ENCODE measurements at regions not wholly inside any gene's neighbourhood (a gene's known extent, or its start where the extent isn't known, plus 50 kb on each side); places are given as distances from the start of the nearest gene placed in this dataset.

DNA sequence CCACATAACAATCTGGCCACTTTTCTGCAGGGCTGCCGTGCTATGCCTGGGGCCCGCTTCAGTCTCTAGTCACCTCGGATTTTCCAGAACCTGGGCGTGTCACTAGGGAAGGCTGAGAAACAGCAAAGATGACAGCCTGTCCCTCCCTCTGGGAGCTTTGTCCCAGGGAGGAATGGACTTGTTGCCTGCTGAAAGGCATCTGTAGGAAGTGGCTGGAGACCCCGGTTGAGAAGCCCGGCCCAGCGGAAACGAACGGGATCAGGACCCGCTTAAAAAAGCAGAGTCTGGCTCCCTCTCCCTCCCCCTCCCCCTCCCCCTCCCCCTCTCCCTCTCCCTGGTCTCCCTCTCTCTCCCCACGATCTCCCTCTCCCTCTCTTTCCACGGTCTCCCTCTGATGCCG, 149.5 kb upstream of the ZNF516 start:
- ATAC-seq (ENCODE audit: insufficient read depth, low read depth): no peak

GRCh38 chr18:76643996-76644395, 149.0 kb upstream of the ZNF516 start:
- H3K36me3 ChIP-seq (ENCODE audit: insufficient read depth, low read length): no peaks in the 10 kb centered on the region
- DNase-seq: no peak

More for the DNA sequence above, 149.5 kb upstream of the ZNF516 start:
- no peaks in the 10 kb centered on the region for H3K9me3 ChIP-seq (ENCODE audit: insufficient read depth, low read length, severe bottlenecking)
- H3K27me3 ChIP-seq (ENCODE audit: insufficient read depth, low read length, poor library complexity): no peaks in the 10 kb centered on the region
- no peak for TF ChIP-seq CTCF (IDR thresholded peaks at IDR 0.05; ENCODE audit: borderline replicate concordance, extremely low read depth, low read length, poor library complexity, severe bottlenecking)
- TF ChIP-seq EZH2 (IDR thresholded peaks at IDR 0.05; ENCODE audit: borderline replicate concordance, low read depth, low read length, severe bottlenecking): no peak
- no peak for DNase-seq
- no peak overlapping the region for H3K4me3 ChIP-seq (ENCODE audit: low read depth in 1 of 2, low read length in 2 of 2)
- no peaks in the 10 kb centered on the region for H4K20me1 ChIP-seq (ENCODE audit: insufficient read depth, low read length)
- H3K4me2 ChIP-seq (ENCODE audit: insufficient read depth, low read length): no peak overlapping the region
- no peak overlapping the region for H3K9ac ChIP-seq (ENCODE audit: low read depth, low read length)
- no peaks in the 10 kb centered on the region for H3K4me1 ChIP-seq (ENCODE audit: insufficient read depth, low read length)
- H2AFZ ChIP-seq (ENCODE audit: low read depth, low read length): no peak overlapping the region
- H3K79me2 ChIP-seq (ENCODE audit: insufficient read depth, low read length): no peaks in the 10 kb centered on the region
- H3K27ac ChIP-seq (ENCODE audit: low read length): no peak overlapping the region
- no peaks in the 10 kb centered on the region for H3K36me3 ChIP-seq (ENCODE audit: insufficient read depth, low read length)

GRCh38 chr18:76643199-76643598, 148.2 kb upstream of the ZNF516 start:
- DNase-seq (no peak), ATAC-seq (ENCODE audit: insufficient read depth, low read depth) (no peak)
- no peaks in the 10 kb centered on the region for H3K9me3 ChIP-seq (ENCODE audit: insufficient read depth, low read length, severe bottlenecking)
- no peaks in the 10 kb centered on the region for H3K79me2 ChIP-seq (ENCODE audit: insufficient read depth, low read length)
- H3K9ac ChIP-seq (ENCODE audit: low read depth, low read length): no peak overlapping the region
- H3K27me3 ChIP-seq (ENCODE audit: insufficient read depth, low read length, poor library complexity): peaks cover 3% of the 10 kb centered on the region
- H4K20me1 ChIP-seq (ENCODE audit: insufficient read depth, low read length): no peaks in the 10 kb centered on the region
- H3K27ac ChIP-seq (ENCODE audit: low read length): no peak overlapping the region
- H2AFZ ChIP-seq (ENCODE audit: low read depth, low read length): no peak overlapping the region
- no peaks in the 10 kb centered on the region for H3K4me1 ChIP-seq (ENCODE audit: insufficient read depth, low read length)
- TF ChIP-seq CTCF (IDR thresholded peaks at IDR 0.05; ENCODE audit: borderline replicate concordance, extremely low read depth, low read length, poor library complexity, severe bottlenecking) (no peak), EZH2 (IDR thresholded peaks at IDR 0.05; ENCODE audit: borderline replicate concordance, low read depth, low read length, severe bottlenecking) (no peak)
- no peak overlapping the region for H3K4me2 ChIP-seq (ENCODE audit: insufficient read depth, low read length)
- H3K4me3 ChIP-seq (ENCODE audit: low read depth in 1 of 2, low read length in 2 of 2): no peak overlapping the region
- H3K36me3 ChIP-seq (ENCODE audit: insufficient read depth, low read length): no peaks in the 10 kb centered on the region

More at GRCh38 chr18:76643996-76644395, 149.0 kb upstream of the ZNF516 start:
- TF ChIP-seq CTCF (IDR thresholded peaks at IDR 0.05; ENCODE audit: borderline replicate concordance, extremely low read depth, low read length, poor library complexity, severe bottlenecking): no peak
- TF ChIP-seq EZH2 (IDR thresholded peaks at IDR 0.05; ENCODE audit: borderline replicate concordance, low read depth, low read length, severe bottlenecking): no peak
- Histone ChIP-seq H3K9me3 (ENCODE audit: insufficient read depth, low read length, severe bottlenecking) (no peaks in the 10 kb centered on the region), H3K4me2 (ENCODE audit: insufficient read depth, low read length) (no peak overlapping the region), H3K79me2 (ENCODE audit: insufficient read depth, low read length) (no peaks in the 10 kb centered on the region), H3K4me3 (ENCODE audit: low read depth in 1 of 2, low read length in 2 of 2) (no peak overlapping the region), H3K9ac (ENCODE audit: low read depth, low read length) (no peak overlapping the region), H3K27ac (ENCODE audit: low read length) (no peak overlapping the region), H4K20me1 (ENCODE audit: insufficient read depth, low read length) (no peaks in the 10 kb centered on the region), H3K27me3 (ENCODE audit: insufficient read depth, low read length, poor library complexity) (no peaks in the 10 kb centered on the region), H2AFZ (ENCODE audit: low read depth, low read length) (no peak overlapping the region), H3K4me1 (ENCODE audit: insufficient read depth, low read length) (no peaks in the 10 kb centered on the region)
- no peak for ATAC-seq (ENCODE audit: insufficient read depth, low read depth)

- ATAC-seq (ENCODE audit: insufficient read depth, low read depth) (no peak), DNase-seq (no peak)
- Histone ChIP-seq H3K9ac (ENCODE audit: low read depth, low read length) (no peak overlapping the region), H2AFZ (ENCODE audit: low read depth, low read length) (no peak overlapping the region), H3K27me3 (ENCODE audit: insufficient read depth, low read length, poor library complexity) (peaks cover 6% of the 10 kb centered on the region), H3K4me1 (ENCODE audit: insufficient read depth, low read length) (no peaks in the 10 kb centered on the region), H3K4me3 (ENCODE audit: low read depth in 1 of 2, low read length in 2 of 2) (no peak overlapping the region), H4K20me1 (ENCODE audit: insufficient read depth, low read length) (no peaks in the 10 kb centered on the region), H3K27ac (ENCODE audit: low read length) (no peak overlapping the region), H3K4me2 (ENCODE audit: insufficient read depth, low read length) (no peak overlapping the region), H3K36me3 (ENCODE audit: insufficient read depth, low read length) (no peaks in the 10 kb centered on the region), H3K79me2 (ENCODE audit: insufficient read depth, low read length) (no peaks in the 10 kb centered on the region), H3K9me3 (ENCODE audit: insufficient read depth, low read length, severe bottlenecking) (no peaks in the 10 kb centered on the region)
- no peak for TF ChIP-seq EZH2 (IDR thresholded peaks at IDR 0.05; ENCODE audit: borderline replicate concordance, low read depth, low read length, severe bottlenecking)
- no peak for TF ChIP-seq CTCF (IDR thresholded peaks at IDR 0.05; ENCODE audit: borderline replicate concordance, extremely low read depth, low read length, poor library complexity, severe bottlenecking)
These were observed 145.4 kb upstream of the ZNF516 start for GRCh38 chr18:76640438-76640837.

All from DND-41 (cell line).